ENCODE measurements at regions not wholly inside any gene's neighbourhood (a gene's known extent, or its start where the extent isn't known, plus 50 kb on each side); places are given as distances from the start of the nearest gene placed in this dataset.
"Not testable (repeated sequence)": the region's sequence is repeated elsewhere in the genome, so short reads cannot be mapped to it uniquely, and the experiment has no call there.

DNA sequence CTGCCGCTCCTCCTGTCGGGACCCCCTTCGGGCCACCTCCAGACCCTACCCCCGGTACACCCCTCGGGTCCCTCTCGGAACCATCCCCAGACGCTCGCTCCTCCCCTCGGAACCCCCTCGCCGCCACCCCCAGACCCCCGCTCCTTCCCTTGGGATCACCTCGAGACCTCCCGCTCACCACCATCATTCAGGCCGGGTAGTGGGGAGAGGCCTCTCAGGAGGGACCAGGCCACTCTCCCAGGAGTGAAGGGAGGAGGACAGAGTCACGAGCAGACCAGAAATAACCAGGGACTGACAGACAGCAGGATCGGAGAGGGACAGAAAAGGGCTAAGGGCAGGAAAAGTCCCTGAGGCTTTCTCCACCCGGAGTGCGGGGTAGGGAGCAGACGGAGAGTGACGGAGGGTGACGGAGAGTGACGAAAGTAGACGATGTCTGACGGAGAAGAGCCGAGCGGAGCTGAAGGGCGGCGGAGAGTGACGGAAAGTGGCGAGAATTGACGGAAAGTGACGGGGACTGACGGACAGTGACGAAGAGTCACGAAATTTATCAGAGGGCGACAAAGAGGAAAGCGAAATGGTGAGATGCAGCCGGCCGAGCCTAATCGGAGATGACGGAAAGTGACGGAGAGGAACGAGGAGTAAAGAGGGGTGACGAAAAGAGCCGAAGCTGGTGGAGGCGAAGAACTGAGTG lies 54.6 kb upstream of the PLCXD1 start:
- not testable (repeated sequence) for TF ChIP-seq EP300, POLR2A (IDR thresholded peaks at IDR 0.05)
- TF ChIP-seq, protein P1, sequence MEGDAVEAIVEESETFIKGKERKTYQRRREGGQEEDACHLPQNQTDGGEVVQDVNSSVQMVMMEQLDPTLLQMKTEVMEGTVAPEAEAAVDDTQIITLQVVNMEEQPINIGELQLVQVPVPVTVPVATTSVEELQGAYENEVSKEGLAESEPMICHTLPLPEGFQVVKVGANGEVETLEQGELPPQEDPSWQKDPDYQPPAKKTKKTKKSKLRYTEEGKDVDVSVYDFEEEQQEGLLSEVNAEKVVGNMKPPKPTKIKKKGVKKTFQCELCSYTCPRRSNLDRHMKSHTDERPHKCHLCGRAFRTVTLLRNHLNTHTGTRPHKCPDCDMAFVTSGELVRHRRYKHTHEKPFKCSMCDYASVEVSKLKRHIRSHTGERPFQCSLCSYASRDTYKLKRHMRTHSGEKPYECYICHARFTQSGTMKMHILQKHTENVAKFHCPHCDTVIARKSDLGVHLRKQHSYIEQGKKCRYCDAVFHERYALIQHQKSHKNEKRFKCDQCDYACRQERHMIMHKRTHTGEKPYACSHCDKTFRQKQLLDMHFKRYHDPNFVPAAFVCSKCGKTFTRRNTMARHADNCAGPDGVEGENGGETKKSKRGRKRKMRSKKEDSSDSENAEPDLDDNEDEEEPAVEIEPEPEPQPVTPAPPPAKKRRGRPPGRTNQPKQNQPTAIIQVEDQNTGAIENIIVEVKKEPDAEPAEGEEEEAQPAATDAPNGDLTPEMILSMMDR (IDR thresholded peaks at IDR 0.05), result not testable (repeated sequence)

All from upper lobe of left lung (tissue), 4 donors.